Islet precursor cell (in vitro differentiated cells): ENCODE measurements at regions not wholly inside any gene's neighbourhood (a gene's known extent, or its start where the extent isn't known, plus 50 kb on each side); places are given as distances from the start of the nearest gene placed in this dataset.

Experiments used
- DNase-seq: peaks from one replicate; pipeline ENCODE4 v3.0.0-alpha.2; 2018

GRCh38 chr11:28459912-28460311 is 351.7 kb downstream of the METTL15 start:
- DNase-seq: no peak

- DNase-seq: no peak
Observed at GRCh38 chr11:28457481-28458065, 349.4 kb downstream of the METTL15 start.

- DNase-seq: no peak
Observed at GRCh38 chr11:28448186-28448585, 340.0 kb downstream of the METTL15 start.

GRCh38 chr11:28447226-28447625 is 339.0 kb downstream of the METTL15 start:
- DNase-seq: no peak

GRCh38 chr11:28442131-28442530 is 333.9 kb downstream of the METTL15 start:
- DNase-seq: no peak

GRCh38 chr11:28439403-28439802 is 331.2 kb downstream of the METTL15 start:
- no peak for DNase-seq

- no peak for DNase-seq
Observed at GRCh38 chr11:28420099-28420498, 311.9 kb downstream of the METTL15 start.

- no peak for DNase-seq
Observed at GRCh38 chr11:28417601-28418323, 309.6 kb downstream of the METTL15 start.

- DNase-seq: no peak
Observed at GRCh38 chr11:28412029-28412428, 303.8 kb downstream of the METTL15 start.

- DNase-seq: no peak
Observed at GRCh38 chr11:28401446-28401845, 293.3 kb downstream of the METTL15 start.

- no peak for DNase-seq
Observed at GRCh38 chr11:28400331-28401100, 292.3 kb downstream of the METTL15 start.

- no peak for DNase-seq
Observed at GRCh38 chr11:28393348-28393747, 285.2 kb downstream of the METTL15 start.

- no peak for DNase-seq
Observed at GRCh38 chr11:28384418-28384817, 276.2 kb downstream of the METTL15 start.

GRCh38 chr11:28383456-28383855 is 275.3 kb downstream of the METTL15 start:
- no peak for DNase-seq
